ENCODE measurements at regions not wholly inside any gene's neighbourhood (a gene's known extent, or its start where the extent isn't known, plus 50 kb on each side); places are given as distances from the start of the nearest gene placed in this dataset.

DNA sequence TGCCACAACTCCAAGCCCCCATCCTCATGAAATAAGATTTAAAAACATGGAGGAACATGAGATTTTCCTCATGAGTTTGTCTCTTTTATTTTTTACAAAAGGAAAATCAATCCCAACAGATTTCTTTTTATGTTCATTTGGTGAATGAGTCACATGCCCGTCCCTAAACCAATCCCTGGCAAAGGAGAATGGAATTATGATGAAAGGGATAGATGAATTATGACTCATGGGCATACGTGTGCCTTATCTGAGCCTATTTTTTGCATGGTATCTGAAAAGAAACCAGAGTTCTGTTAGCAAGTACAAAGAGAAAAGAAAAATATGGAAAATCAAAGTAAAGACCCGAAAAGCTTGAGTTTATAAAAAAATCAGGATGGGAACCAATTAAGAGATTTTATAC is 267.5 kb upstream of the TMEM161B start:
- Histone ChIP-seq H3K4me3 (ENCODE audit: extremely low read depth in 1 of 4, insufficient read depth in 2 of 4, low read depth in 3 of 4, low read length in 4 of 4) (no peak overlapping the region), H3K9ac (replicated peaks in 1 of 4; ENCODE audit: extremely low read depth in 1 of 4, low read depth in 3 of 4, low read length in 3 of 4) (no peak overlapping the region), H3K23me2 (ENCODE audit: low read depth, low read length) (no peaks in the 10 kb centered on the region), H2BK12ac (ENCODE audit: low read depth, low read length) (no peak overlapping the region), H3K4ac (replicated peaks; ENCODE audit: insufficient read length, low read depth, low read length) (no peak overlapping the region), H3K27me3 (replicated peaks in 1 of 4; ENCODE audit: control insufficient read depth in 3 of 4, extremely low read depth in 1 of 4, insufficient read depth in 3 of 4, low read length in 3 of 4) (no peaks in the 10 kb centered on the region), H4K91ac (replicated peaks; ENCODE audit: insufficient read length, low read length) (no peak overlapping the region), H3K4me2 (ENCODE audit: insufficient read depth in 1 of 2, low read depth in 2 of 2, low read length in 2 of 2) (no peak overlapping the region), H3K79me1 (ENCODE audit: low read depth, low read length) (no peaks in the 10 kb centered on the region), H3K56ac (replicated peaks; ENCODE audit: insufficient read length, low read depth, low read length) (no peak overlapping the region), H3K27ac (ENCODE audit: low read depth, low read length) (no peak overlapping the region), H2AK5ac (ENCODE audit: low read depth, low read length) (no peak overlapping the region), H3K79me2 (ENCODE audit: control insufficient read depth in 1 of 2, insufficient read depth in 2 of 2, low read length in 2 of 2) (no peaks in the 10 kb centered on the region), H3K9me3 (ENCODE audit: insufficient read depth in 2 of 2, low read depth in 1 of 2, low read length in 1 of 2) (no peaks in the 10 kb centered on the region), H3K18ac (ENCODE audit: extremely low read depth, low read length) (no peak overlapping the region), H2BK5ac (ENCODE audit: low read depth, low read length) (no peak overlapping the region), H4K8ac (ENCODE audit: extremely low read depth, insufficient read depth, low read length) (no peak overlapping the region), H3K4me1 (replicated peaks in 1 of 4; ENCODE audit: control insufficient read depth in 3 of 4, insufficient read depth in 4 of 4, low read length in 3 of 4) (peaks cover 0 to 6% (median 5%) of the 10 kb centered on the region in 4 experiments; a peak in 4 of 7 replicates), H4K20me1 (replicated peaks in 1 of 2; ENCODE audit: control insufficient read depth in 1 of 2, insufficient read depth in 2 of 2, low read length in 2 of 2) (no peaks in the 10 kb centered on the region), H2BK20ac (ENCODE audit: low read length) (no peak overlapping the region), H2AFZ (ENCODE audit: low read length) (no peak overlapping the region), H3K36me3 (ENCODE audit: control insufficient read depth in 2 of 4, insufficient read depth in 4 of 4, low read length in 3 of 4) (no peaks in the 10 kb centered on the region), H2BK15ac (ENCODE audit: low read length) (no peak overlapping the region), H3K14ac (ENCODE audit: insufficient read length) (no peak overlapping the region), H4K5ac (ENCODE audit: insufficient read length, low read depth, low read length) (no peak overlapping the region), H3K23ac (ENCODE audit: insufficient read length) (no peak overlapping the region), H2BK120ac (replicated peaks; ENCODE audit: low read depth, low read length) (no peak overlapping the region)
- DNase-seq (ENCODE audit: low read depth in 1 of 2, low spot score in 2 of 2) (no peak), FAIRE-seq (no peak)
- WGBS, 2 experiments (ENCODE audit: extremely low coverage in 1 of 2, insufficient coverage in 1 of 2, insufficient read length in 1 of 2, insufficient replicate concordance in 2 of 2, low coverage in 1 of 2, low lambda C conversion rate in 2 of 2, missing lambda C conversion rate in 1 of 2): 78% methylated on average over 3 of the region's 3 CpGs; no CpG with 5 or more reads in 1 of the 2 experiments
- ChIA-PET CTCF (ENCODE audit: partially characterized antibody) (no interaction called here), POLR2A (ENCODE audit: partially characterized antibody) (no interaction called here)
- TF ChIP-seq BRCA1 (IDR thresholded peaks at IDR 0.05; ENCODE audit: low read depth, low read length): no peak
- no peak for TF ChIP-seq SIN3A (conservative IDR thresholded peaks at IDR 0.05 in 1 of 2, IDR thresholded peaks at IDR 0.05 in 1 of 2; ENCODE audit: low read depth in 1 of 2, low read length in 2 of 2)
- TF ChIP-seq RBBP5 (IDR thresholded peaks at IDR 0.05; ENCODE audit: borderline replicate concordance, low read depth, low read length): no peak
